ENCODE measurements at regions not wholly inside any gene's neighbourhood (a gene's known extent, or its start where the extent isn't known, plus 50 kb on each side); places are given as distances from the start of the nearest gene placed in this dataset.

- TF ChIP-seq POLR2AphosphoS5 (IDR thresholded peaks at IDR 0.05; ENCODE audit: low read depth, low read length) (no peak), POLR2A (IDR thresholded peaks at IDR 0.05; ENCODE audit: low read depth, low read length) (no peak)
Measured at GRCh38 chr13:59588717-59589067, 575.0 kb downstream of the DIAPH3 start.

Data from GM12891 (cell line).